Heart left ventricle (tissue), 13 donors: ENCODE measurements at regions not wholly inside any gene's neighbourhood (a gene's known extent, or its start where the extent isn't known, plus 50 kb on each side); places are given as distances from the start of the nearest gene placed in this dataset.

Source experiments
- CTCF ChIP-seq, 12 donors: fragments of 200-600 bp; sonication (generic) in 4 of 12; IDR thresholded peaks; one replicate each; pipeline versions ENCODE4 v1.5.0 to v1.8.0; 2018 to 2022; ENCODE audit warnings: antibody characterized with exemption in 12 of 12, mild to moderate bottlenecking in 5 of 12
- POLR2A ChIP-seq, 2 donors: fragments of 450-650 bp; IDR thresholded peaks; one replicate each; pipeline ENCODE4 v1.6.1; 2017; ENCODE audit warnings: antibody characterized with exemption in 2 of 2, mild to moderate bottlenecking in 2 of 2, moderate library complexity in 2 of 2
- donor health status: ischemic (EF 13 %, LVEDD 7.1; RV severe dilation, severe dysfunction).
- donor health status: DM: no; HTN: yes; CAD: no.
- donor health status: DM: no; HTN: no; CAD: no.
- donor health status: ischemic (EF 25% LVEDD 6.9; RV normal size, moderate dysfunction).
- donor health status: ischemic (EF 25% LVEDD 5.7; RV mildly dilated, moderate dysfunction).
- donor health status: ischemic (EF 35%, LVEDD 5.7; RV mildly dilated, moderate dysfunction).
- donor health status: nonischemic (EF 11% LVEDD 7.7; RV severe dilation, severe dysfunction).
- donor health status: DM: yes; HTN: yes; CAD: no.
- donor health status: PGD.
- donor health status: ischemic (EF 29% LVEDD 5.4; RV normal size, mild dysfunction).
- donor health status: nonischemic (EF 23%, LVEDD 6.1; RV moderate dilation, normal function).

GRCh38 chr1:239587574-239588369, 201.4 kb downstream of the CHRM3 start:
- TF ChIP-seq CTCF (IDR thresholded peaks at IDR 0.05) (no peak), POLR2A (IDR thresholded peaks at IDR 0.05) (no peak)
